Endodermal cell (in vitro differentiated cells): ENCODE measurements at regions not wholly inside any gene's neighbourhood (a gene's known extent, or its start where the extent isn't known, plus 50 kb on each side); places are given as distances from the start of the nearest gene placed in this dataset.

ENCODE experiments used
- DNase-seq: peaks from one replicate; pipeline ENCODE4 v3.0.0-alpha.2; 2017
- H3K27ac ChIP-seq: 2 replicates; pipeline ENCODE4 v1.5.1; 2013; ENCODE audit warnings: mild to moderate bottlenecking, low read depth, low read length, moderate library complexity
- H3K27me3 ChIP-seq: 2 replicates; pipeline ENCODE4 v1.6.1; 2013; ENCODE audit warnings: mild to moderate bottlenecking, low read length, moderate library complexity; ENCODE audit not compliant: insufficient read depth, control insufficient read depth, poor library complexity, severe bottlenecking
- H3K36me3 ChIP-seq: 2 replicates; pipeline ENCODE4 v1.7.0; 2013; ENCODE audit warnings: mild to moderate bottlenecking, low read length, moderate library complexity; ENCODE audit not compliant: control insufficient read depth, insufficient read depth
- H3K4me1 ChIP-seq: one replicate; pipeline ENCODE4 v1.7.0; 2013; ENCODE audit warnings: low read length; ENCODE audit not compliant: control insufficient read depth, insufficient read depth
- H3K4me3 ChIP-seq: 2 replicates; pipeline ENCODE4 v1.5.1; 2013; ENCODE audit warnings: mild to moderate bottlenecking, low read length, moderate library complexity
- H3K9ac ChIP-seq: 2 replicates; pipeline ENCODE4 v1.6.1; 2013; ENCODE audit warnings: mild to moderate bottlenecking, low read length, moderate library complexity; ENCODE audit not compliant: poor library complexity, severe bottlenecking; ENCODE audit errors: extremely low read depth
- H3K9me3 ChIP-seq: 2 replicates; pipeline ENCODE4 v1.6.1; 2013; ENCODE audit warnings: mild to moderate bottlenecking, low read length, moderate library complexity; ENCODE audit not compliant: control insufficient read depth
- H3K27ac Mint-ChIP-seq: 2 replicates; pipeline ENCODE4 v1.8.0; 2020; ENCODE audit warnings: mixed read lengths
- H3K27me3 Mint-ChIP-seq: 2 replicates; pipeline ENCODE4 v1.8.0; 2021; ENCODE audit warnings: mild to moderate bottlenecking, mixed read lengths; ENCODE audit not compliant: insufficient read depth
- H3K36me3 Mint-ChIP-seq: 2 replicates; pipeline ENCODE4 v1.8.0; 2020; ENCODE audit warnings: low read depth, mixed read lengths
- H3K4me1 Mint-ChIP-seq: 2 replicates; pipeline ENCODE4 v1.8.0; 2020; ENCODE audit warnings: mixed read lengths
- H3K4me3 Mint-ChIP-seq: 2 replicates; pipeline ENCODE4 v1.8.0; 2020; ENCODE audit warnings: mild to moderate bottlenecking, moderate library complexity, mixed read lengths
- H3K9me3 Mint-ChIP-seq: 2 replicates; pipeline ENCODE4 v1.8.0; 2020; ENCODE audit warnings: mild to moderate bottlenecking, mixed read lengths
- CTCF ChIP-seq: fragments of 200-600 bp; sonication (generic); conservative IDR thresholded peaks from 2 replicates; pipeline ENCODE4 v1.5.0; 2021; ENCODE audit warnings: antibody characterized with exemption, mild to moderate bottlenecking
- WGBS, 2 experiments: methylation state at CpG; one replicate each; pipeline versions ENCODE4 v1.1.5 to v1.1.7; 2013; ENCODE audit warnings: missing lambda C conversion rate in 2 of 2, mixed read lengths in 1 of 2; ENCODE audit not compliant: insufficient coverage in 1 of 2, insufficient read length in 1 of 2; 5-methylcytosine and 5-hydroxymethylcytosine counted together

- 80% methylated on average over 1 of the region's 1 CpG; no CpG with 5 or more reads in 1 of the 2 experiments for WGBS, 2 experiments
- H3K27me3 Mint-ChIP-seq, result no peaks in the 10 kb centered on the region
- H3K4me1 ChIP-seq, result no peaks in the 10 kb centered on the region
- peaks cover 5% of the 10 kb centered on the region for H3K4me1 Mint-ChIP-seq
- no peak overlapping the region for H3K9ac ChIP-seq
- H3K4me3 Mint-ChIP-seq, result no peak overlapping the region
- no peak overlapping the region for H3K27ac Mint-ChIP-seq
- no peaks in the 10 kb centered on the region for H3K9me3 ChIP-seq
- DNase-seq, result no peak
- no peaks in the 10 kb centered on the region for H3K36me3 Mint-ChIP-seq
- no peak overlapping the region for H3K4me3 ChIP-seq
- no peaks in the 10 kb centered on the region for H3K9me3 Mint-ChIP-seq
- H3K27ac ChIP-seq, result no peak overlapping the region
- no peaks in the 10 kb centered on the region for H3K27me3 ChIP-seq
- no peaks in the 10 kb centered on the region for H3K36me3 ChIP-seq
- no peak for TF ChIP-seq CTCF
Measured at GRCh38 chr10:28242555-28243204, 60.2 kb downstream of the MPP7 start.

GRCh38 chr10:28241741-28242399, 61.0 kb downstream of the MPP7 start:
- Histone ChIP-seq H3K4me3 (no peak overlapping the region), H3K4me1 (no peaks in the 10 kb centered on the region), H3K36me3 (no peaks in the 10 kb centered on the region), H3K27ac (no peak overlapping the region), H3K27me3 (no peaks in the 10 kb centered on the region), H3K9me3 (no peaks in the 10 kb centered on the region), H3K9ac (no peak overlapping the region)
- H3K27me3 Mint-ChIP-seq, result no peaks in the 10 kb centered on the region
- no peaks in the 10 kb centered on the region for H3K36me3 Mint-ChIP-seq
- peaks cover 5% of the 10 kb centered on the region for H3K4me1 Mint-ChIP-seq
- H3K27ac Mint-ChIP-seq, result no peak overlapping the region
- no peak for DNase-seq
- H3K4me3 Mint-ChIP-seq, result no peak overlapping the region
- TF ChIP-seq CTCF, result peak; percentile 96
- 17 to 20% methylated on average over 1 to 3 of the region's 3 CpGs for WGBS, 2 experiments
- no peaks in the 10 kb centered on the region for H3K9me3 Mint-ChIP-seq

GRCh38 chr10:28240400-28240799, 62.5 kb downstream of the MPP7 start:
- Histone ChIP-seq H3K4me3 (no peak overlapping the region), H3K27ac (no peak overlapping the region), H3K27me3 (no peaks in the 10 kb centered on the region), H3K36me3 (no peaks in the 10 kb centered on the region), H3K9ac (no peak overlapping the region), H3K9me3 (no peaks in the 10 kb centered on the region), H3K4me1 (no peaks in the 10 kb centered on the region)
- 89% methylated on average over 2 of the region's 2 CpGs; no CpG with 5 or more reads in 1 of the 2 experiments for WGBS, 2 experiments
- Mint-ChIP-seq H3K4me1 (peaks cover 5% of the 10 kb centered on the region), H3K9me3 (no peaks in the 10 kb centered on the region), H3K36me3 (no peaks in the 10 kb centered on the region), H3K27me3 (no peaks in the 10 kb centered on the region), H3K27ac (no peak overlapping the region), H3K4me3 (no peak overlapping the region)
- no peak for DNase-seq
- no peak for TF ChIP-seq CTCF
